HG02678 (cell line): ENCODE measurements at regions not wholly inside any gene's neighbourhood (a gene's known extent, or its start where the extent isn't known, plus 50 kb on each side); places are given as distances from the start of the nearest gene placed in this dataset.

Source experiments
- ATAC-seq: cut with Tn5 transposase; IDR thresholded peaks from one replicate; pipeline ENCODE4 v1.9.1; 2021; ENCODE audit warnings: mild to moderate bottlenecking, moderate library complexity; ENCODE audit not compliant: unreplicated experiment

DNA sequence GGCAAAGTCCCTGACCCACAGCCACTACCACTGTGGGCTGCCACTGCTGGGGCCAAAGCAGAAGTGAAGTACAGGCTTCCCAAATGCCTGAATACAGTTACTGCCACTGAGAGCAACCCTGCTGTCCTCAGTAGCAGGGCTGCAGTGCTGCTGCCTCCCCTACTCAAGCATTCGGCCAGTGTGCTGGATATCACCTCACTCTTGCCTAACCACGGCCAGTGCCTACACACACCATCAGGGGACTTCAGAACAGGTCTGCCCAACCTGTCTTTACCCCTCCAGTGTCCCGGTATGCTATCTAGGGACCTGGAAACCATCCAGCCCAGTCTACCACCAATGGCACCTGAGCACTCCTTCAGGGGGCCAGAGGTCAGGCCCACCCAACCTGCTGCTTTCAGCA, 261.5 kb upstream of the COL8A1 start:
- no peak for ATAC-seq

DNA sequence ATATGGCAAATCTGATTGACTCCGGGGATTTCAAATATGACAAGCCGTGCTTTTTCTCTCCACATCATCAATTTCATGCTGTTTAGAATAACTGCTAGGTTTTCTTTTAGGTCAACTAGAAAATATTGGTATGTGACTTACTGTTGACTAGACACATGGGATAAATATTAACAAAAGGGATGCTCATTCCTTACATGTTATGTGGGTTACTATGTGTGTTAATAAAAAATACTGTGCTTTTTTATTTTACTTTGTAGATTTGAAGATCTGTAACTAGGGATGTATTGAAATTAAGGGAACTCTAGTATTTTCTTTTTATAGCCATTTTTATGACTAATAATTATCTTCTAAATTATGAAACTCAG, 264.6 kb upstream of the COL8A1 start:
- ATAC-seq = no peak

DNA sequence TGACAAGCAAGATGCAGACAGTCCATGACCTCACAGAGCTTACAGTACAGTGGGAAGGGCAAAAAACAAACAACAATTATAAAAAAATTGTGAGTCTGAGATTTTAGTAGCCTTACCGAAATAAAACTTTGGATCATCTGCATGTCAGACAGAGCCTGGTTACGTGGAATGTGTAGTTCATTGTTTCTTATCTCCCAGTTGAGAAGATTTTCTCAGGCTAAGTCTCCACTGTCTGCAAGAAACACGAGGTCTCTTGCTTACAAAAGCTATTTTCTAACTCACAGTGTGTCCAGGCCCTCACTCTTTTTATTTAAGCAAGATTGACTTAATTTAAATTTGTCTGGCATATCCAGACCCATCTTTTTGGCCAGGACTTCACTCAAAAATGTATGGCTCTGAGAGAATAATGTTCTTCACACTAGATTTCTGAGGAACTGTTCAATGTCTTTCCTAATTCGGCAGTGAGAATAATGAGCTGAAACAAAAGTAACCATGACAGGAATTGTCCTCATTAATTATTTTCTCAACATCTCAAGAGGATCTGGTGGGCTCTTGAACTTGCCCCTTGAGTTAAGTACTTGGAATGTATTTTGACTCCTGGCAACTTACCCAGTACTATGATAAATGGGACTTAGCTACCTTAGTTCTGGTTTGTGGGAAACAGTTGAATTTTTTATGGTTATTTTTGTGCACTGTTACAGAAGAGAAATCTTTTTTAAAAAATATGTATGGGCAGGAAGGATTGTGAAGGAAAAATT, 265.1 kb upstream of the COL8A1 start:
- ATAC-seq = no peak

DNA sequence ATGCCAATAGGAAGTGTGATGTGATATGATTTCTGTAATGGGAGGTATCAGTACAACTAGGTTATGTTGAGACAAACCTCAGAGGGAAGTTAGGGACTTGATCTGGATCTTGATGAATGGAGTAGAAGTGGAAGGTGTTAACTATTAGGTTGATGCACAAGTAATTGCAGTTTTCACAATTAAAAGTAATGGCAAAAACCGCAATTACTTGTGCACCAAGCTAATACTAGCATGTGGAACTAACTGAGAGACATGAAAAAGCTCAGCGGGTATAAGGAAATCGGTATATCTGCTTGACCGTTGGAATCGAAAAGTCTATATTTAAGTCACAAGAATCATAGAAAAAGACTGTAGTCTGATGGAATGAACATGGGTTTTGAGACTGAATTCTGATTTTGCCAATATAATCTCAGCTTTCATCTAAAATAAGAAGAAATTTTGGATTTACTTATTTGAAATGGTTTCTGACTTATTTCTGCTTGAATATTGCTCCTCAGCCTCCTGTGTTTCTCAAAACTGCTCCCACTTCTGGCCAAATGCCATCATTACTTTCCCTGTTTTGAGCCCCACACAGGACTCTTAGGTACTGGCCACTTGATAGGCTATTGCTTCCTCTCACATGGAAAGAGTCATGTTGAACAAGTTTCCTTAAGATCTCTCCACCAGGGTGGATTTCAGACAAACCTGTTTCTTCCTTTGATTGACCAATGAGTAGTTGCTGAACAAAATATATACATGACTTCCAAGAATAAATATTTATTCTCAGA, 271.5 kb upstream of the COL8A1 start:
- ATAC-seq = no peak

DNA sequence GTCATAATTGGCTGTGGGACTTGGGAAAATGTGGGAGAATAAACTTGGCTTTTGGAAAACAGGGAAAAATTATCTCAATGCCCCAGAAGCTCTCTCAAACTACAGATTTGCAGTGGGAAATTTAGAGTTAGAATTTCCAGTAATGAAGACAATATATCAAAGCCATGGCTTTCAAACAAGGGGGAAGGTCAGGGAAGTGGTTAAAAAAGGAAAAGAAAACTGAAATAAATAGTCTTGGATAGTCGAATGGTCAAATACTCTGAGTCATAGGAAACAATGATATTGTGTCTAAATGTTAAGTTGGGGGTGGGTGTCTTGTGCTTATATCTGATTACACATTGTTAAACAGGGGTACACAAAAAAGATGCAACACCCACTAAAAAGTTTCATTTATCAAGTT, 272.4 kb upstream of the COL8A1 start:
- ATAC-seq = no peak

DNA sequence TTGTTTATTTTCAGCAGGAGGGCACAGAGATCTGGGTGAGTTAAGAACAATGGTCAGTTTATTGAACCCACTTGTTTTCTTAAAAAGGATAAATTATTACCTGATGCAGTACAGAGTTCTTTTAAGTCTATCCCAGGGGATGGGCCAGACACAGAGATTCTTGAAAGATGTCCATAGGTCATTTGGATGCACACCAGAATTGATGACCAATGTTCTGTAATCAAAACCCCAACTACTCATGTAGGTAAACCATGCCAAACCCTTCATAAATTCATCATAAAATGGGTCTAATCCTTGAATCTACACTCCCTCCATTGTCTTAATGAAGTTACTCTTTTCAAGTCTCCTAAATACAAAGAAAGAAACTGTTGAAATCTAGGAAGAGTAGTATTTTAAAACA, 273.0 kb upstream of the COL8A1 start:
- no peak for ATAC-seq

DNA sequence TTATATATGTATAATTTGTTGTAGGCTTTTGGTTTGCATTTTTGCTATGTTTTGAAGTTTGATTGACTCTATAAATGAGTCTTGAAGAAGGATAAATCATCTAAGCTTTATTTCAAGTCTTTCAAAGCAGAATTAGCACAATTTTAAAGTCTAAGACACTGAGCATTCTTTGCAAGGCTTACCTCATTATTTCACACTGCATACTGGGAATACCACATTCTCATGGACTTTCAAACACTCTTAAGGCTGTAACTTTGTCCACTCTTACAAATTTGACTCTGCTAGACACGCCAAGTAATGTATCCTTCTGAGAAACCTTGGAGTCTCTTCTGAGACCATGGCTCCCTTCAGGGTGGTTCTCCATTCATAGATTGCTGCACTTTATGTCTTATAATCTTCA, 281.3 kb upstream of the COL8A1 start:
- no peak for ATAC-seq

DNA sequence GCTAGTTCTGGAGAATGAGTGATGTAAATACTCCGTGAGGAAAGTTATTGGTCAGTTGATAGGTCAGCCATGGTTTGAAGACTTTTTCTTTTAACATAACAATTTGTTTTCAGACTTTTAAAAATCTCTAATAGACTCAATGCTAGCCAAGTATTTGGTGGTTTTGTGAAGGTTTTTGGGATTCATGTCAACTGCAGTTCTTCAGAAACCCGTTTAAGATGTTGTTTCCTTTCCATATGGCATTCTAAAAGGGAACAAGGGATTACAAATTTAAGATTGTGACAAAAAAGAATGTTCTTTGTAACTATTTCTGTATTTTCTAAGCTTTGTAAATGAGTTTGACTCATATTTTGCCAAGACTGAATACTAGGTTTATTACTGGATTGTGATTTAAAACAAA, 281.7 kb upstream of the COL8A1 start:
- ATAC-seq = no peak

DNA sequence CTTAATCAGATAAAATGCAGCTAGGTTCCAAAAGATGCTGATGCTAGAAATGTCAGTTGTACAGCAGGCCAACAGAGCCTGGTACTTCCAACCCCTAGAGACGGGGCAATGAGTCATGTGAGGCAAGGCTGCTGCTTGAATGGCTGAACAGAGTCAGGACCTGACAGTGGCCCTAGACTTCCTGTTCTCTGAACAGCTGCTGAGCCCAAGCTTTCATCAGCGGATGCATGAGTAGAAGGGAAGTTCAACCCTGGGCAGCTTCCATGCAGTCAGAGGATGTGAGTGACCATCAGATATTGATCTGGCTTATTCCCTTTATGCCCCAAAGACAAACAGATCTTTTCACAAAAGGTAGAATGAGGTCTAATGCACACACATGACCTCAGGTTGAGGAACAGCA, 282.9 kb upstream of the COL8A1 start:
- ATAC-seq = no peak

DNA sequence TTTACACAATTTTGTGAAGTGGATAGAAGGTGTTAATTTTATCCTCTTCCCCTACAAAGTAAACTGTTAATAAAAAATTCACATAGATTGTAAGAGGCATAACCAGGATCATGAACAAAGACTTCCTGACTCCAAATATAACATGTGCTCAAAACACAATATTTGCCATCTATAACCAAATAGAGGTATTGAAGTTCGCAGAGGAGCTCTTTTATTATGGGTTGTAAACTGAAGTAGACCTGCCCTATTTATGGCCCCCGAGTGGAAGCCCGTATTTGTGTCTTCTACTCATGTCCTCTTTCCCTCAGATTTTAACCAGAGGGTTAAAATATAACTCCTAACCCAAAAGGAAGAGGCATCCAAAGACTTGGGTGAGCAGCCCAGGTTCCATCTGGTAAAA, 285.6 kb upstream of the COL8A1 start:
- ATAC-seq = no peak

DNA sequence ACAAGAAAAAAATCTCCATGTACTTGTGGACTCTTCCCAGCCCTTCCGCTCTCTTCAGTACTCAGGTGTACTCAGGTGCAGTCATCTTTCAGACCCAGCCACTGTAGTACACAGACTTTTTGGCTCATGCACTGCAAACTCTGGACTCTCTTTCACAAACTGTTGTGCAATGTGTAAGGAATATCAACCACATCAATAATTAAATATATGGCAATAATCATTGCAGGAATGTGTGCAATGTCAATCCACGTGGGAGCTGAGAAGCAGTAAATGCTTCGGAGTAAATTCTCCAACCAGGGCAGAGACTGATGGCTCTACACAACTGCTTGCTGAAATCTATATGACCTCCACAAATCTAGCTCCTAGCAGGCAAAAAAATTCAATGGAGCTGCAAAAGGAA, 287.3 kb upstream of the COL8A1 start:
- ATAC-seq = no peak

DNA sequence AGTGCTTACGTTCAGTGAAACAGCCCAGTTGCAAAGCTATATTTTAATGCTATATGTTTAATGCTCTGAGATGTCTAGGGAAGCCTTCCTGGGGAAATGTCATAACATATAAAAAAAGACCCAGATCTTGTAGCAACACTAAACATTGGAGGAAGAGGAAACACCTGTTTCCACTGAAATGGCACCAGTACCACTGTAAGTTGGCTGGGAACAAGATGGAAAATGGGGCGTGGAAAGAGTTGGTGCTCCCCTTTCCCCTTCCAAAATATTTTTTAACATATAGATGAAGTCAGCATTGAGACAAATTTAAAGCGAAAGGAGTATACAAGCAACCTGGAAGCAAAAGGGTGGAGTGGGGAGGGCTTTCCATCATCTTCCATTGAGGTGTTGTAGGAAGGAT, 289.9 kb upstream of the COL8A1 start:
- no peak for ATAC-seq

DNA sequence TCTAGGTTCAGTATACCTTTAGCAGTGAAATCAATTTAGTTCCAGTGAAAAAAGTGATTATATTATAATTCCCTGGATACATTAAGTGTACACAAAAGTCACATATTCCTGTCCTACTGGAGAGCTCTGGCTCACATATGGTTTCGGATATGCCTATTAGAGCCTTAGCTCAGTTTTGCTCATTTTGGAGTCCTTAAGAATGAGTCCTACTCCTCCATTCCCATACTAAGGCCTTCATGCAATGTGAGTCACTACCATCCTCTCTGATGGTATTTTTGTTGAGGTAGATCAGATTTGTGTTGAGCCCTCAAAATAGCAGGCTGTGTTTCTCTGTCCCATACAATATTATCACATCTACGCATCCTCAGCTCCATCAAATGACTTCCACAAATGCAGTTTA, 294.2 kb upstream of the COL8A1 start:
- no peak for ATAC-seq

DNA sequence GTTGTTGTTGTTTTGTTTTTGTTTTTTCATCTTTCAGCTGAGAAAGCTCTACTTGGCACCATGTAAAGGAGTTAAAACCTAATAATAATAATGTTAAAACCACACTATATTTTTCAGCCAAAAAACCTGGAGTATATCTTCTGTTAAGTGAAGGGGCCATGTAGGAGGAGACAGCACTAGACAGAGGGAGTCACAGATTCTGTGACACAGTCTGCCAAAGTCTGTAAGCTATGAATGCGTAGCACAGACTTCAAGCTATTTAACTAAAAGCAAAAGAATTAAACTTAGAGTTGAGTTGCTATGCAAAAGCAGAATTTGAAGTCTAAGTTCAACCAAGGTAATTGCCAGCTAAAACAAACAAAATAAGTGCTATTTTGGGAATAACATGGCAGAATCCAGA, 296.0 kb upstream of the COL8A1 start:
- ATAC-seq = no peak

DNA sequence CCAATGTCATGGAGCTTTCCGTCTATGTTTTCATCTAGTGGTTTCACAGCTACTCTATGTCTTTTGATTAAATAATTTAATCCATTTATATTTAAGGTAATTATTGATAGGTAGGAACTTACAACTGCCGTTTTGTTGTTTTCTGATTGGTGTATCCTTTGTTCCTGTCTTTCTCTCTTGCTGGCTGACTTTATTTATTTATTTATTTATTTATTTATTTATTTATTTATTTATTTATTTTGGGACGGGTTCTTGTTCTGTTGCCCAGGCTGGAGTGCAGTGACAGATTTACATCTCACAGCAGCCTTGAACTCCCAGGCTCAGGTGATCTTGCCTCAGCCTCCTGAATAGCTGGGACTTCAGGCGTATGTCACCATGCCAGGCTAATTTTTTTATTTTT, 299.2 kb upstream of the COL8A1 start:
- ATAC-seq = no peak

DNA sequence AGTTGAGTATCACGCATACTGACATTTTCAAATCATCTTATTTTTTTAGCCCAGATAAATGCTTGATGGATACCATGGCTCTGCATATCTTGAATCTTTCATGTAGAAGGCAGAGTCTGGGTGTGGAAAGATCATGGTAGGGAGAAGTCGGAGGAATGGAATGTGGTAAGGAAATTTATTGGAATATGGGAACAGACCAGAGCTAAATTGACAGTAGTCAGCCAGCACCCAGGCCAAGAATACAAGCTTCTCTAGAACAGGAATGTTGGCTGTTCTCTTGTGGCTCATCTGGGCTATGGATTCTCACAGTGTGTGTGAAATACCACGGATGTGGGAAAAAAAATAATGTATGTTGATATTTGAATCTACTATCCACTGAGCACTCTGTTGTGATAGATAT, 305.7 kb upstream of the COL8A1 start:
- no peak for ATAC-seq

DNA sequence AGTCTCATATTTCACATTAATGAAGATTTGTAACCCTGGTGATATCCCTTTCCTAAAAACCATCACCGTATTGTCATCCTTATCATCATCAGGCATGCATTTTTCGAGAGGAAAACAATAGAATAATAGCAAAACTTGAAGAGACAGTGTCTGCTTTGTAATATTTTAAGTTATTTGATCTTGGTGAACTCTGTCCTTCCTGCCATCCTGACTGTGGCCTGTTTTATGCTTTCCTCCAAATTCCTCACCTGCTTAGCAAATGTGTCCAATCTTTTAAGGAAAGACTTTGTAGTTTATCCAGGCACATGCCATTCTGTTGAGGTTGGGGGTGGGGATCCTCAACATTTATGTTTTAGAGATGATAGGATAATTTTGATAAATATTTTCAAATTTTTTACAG, 306.1 kb upstream of the COL8A1 start:
- ATAC-seq = no peak

DNA sequence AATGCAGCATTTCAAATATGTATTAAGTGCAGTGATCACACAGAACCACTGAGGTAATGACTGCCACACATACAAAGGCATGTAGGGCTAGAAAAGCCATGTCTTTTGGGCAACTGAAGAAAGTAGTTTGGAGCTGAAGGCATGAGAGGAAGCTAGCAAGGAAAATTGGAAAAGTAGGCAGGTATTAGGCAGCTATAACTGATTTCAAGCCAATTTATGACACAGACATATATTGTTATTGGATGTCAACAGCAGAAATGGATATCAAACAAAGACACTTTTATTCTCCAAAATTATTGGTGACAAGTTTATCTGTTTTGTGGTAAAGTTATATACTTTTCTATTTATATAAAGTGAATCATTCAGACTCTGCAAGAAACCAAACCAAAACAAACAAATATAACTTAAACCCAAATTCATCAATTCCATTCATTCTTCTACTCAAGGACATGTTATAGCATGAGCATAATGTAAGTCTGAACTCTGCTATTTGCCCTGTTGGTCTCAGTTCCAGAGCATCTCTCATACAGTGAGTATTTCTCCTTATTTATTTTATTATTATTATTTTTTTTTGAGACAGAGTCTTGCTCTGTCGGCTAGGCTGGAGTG, 307.4 kb upstream of the COL8A1 start:
- ATAC-seq = no peak

DNA sequence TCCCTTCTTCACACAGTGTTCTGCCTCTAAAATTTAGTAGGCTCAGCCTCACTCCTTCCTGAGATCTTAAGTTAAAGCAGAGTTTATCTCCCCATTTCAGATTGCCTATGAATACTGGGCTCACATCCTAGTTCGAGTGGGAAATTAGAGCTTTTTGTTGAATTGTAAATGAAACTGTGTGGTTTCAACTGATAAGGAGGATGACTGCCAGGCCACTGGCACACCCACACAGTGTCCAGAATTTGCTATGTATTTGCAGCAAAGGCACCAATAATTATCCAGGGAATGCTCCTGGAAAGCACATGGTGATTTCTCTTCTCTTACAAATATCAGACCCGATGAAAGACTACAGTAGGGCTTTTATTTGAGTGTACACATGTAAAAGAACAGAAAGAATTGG, 308.1 kb upstream of the COL8A1 start:
- ATAC-seq = no peak

DNA sequence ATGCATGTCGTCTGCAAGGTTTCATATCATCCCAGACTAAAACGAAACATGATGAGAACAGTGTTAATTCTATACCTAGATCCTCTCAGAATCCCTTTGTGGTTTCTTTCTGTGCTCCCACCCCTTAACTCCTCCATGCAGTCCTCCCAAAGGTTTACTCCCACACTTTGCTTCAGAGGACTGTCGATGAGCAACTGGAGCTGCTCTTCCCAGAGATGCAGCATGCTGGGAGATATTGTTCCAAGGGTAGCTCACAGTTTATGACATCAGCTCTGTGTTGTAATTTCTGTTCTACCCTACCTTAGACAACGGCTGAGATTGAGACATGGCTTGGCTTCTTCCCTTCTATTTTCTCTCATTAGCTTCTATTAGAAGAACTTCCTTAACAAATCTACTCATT, 313.0 kb upstream of the COL8A1 start:
- ATAC-seq = no peak

DNA sequence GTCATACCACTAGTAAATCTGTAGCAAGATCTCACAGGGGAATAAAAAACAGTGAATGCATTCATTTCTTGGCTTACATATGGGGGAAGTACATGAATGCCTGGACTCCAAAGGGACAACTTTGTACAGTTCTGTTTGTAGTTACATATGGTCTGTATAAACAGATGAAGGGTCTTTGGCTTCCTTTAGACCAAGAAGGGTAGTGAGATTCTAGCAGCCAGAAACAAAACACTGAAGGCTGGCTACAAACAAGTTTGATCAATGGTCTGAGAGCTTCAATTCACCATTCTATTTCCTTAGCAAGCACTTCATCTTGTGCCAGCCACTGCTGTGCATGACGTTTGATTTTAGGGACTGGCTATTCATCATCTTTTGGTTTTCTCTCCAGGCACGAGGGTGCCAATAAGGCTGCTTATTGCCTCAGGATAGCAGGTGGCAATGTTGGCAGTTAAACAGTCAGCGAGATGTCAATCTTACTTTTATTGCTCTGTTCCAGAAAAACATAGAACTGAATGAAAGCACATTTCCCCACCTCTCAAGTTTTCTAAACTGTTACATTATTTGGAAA, 313.7 kb upstream of the COL8A1 start:
- ATAC-seq = no peak

DNA sequence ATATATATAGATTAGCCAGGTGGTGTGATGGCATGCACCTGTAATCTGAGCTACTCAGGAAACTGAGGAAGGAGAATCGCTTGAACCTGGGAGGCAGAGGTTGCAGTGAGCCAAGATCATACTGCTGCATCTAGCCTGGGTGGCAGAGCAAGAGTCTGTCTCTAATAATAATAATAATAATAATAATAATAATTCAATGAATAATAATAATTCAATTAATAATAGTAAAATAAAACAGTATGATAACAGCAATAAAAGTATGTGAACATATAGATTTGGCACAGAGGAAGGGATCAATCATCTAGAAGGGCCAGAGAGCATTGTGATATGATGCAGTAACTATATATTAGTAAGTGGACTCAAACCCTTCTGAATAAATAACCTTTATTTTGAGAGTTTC, 314.5 kb upstream of the COL8A1 start:
- ATAC-seq = no peak
